ENCODE measurements at regions not wholly inside any gene's neighbourhood (a gene's known extent, or its start where the extent isn't known, plus 50 kb on each side); places are given as distances from the start of the nearest gene placed in this dataset.

DNA sequence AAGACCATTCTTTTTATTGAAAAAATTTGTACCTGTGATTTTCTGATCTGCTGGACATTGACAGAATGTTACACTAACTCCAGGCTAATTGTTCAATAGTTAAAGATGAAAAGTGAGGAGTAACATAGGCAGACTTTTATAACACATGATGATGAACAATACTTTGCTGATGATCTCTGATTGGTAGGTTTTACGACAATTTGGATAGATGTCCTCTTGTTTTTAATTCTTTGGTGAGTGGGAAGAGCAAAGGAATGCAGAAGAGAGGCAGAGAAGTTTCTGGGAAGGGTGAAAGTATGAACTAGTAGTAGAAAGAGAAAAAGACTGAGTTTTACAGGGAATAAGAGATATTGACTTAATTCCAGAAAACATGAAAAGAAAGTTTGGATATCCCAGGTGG is 267.3 kb upstream of the HAND2 start:
- WGBS (ENCODE audit: extremely low coverage, insufficient read length, low lambda C conversion rate): no CpG with 5 or more reads among the region's 1 CpG
- no peaks in the 10 kb centered on the region for H3K79me1 ChIP-seq (ENCODE audit: insufficient read depth, low read depth, low read length, poor library complexity, severe bottlenecking)
- H3K14ac ChIP-seq (ENCODE audit: insufficient read depth, low read length): no peak overlapping the region
- no peak overlapping the region for H3K4me2 ChIP-seq (ENCODE audit: insufficient read depth, insufficient read length, low read length)
- no peak overlapping the region for H3T11ph ChIP-seq (ENCODE audit: low read length)
- H3K56ac ChIP-seq (ENCODE audit: insufficient read length, low read depth, low read length): no peak overlapping the region
- H3K4me1 Mint-ChIP-seq: peaks cover 13% of the 10 kb centered on the region in 2 experiments
- H3K23me2 ChIP-seq (ENCODE audit: insufficient read length, low read depth, low read length, poor library complexity, severe bottlenecking): no peaks in the 10 kb centered on the region
- no peak overlapping the region for H2BK20ac ChIP-seq (ENCODE audit: low read depth, low read length, poor library complexity, severe bottlenecking)
- no peak for DNase-seq
- no peak overlapping the region for H3K18ac ChIP-seq (ENCODE audit: insufficient read length, low read depth, low read length)
- H2BK120ac ChIP-seq (ENCODE audit: low read depth, low read length, poor library complexity, severe bottlenecking): no peak overlapping the region
- H3K27me3 ChIP-seq (ENCODE audit: insufficient read depth, low read length): no peaks in the 10 kb centered on the region
- no peaks in the 10 kb centered on the region; the same call in 1 of the 2 replicates for H3K4me1 ChIP-seq (ENCODE audit: insufficient read depth, low read length)
- H4K20me1 ChIP-seq (ENCODE audit: control insufficient read depth, insufficient read depth, insufficient read length): no peaks in the 10 kb centered on the region
- TF ChIP-seq, protein P1, sequence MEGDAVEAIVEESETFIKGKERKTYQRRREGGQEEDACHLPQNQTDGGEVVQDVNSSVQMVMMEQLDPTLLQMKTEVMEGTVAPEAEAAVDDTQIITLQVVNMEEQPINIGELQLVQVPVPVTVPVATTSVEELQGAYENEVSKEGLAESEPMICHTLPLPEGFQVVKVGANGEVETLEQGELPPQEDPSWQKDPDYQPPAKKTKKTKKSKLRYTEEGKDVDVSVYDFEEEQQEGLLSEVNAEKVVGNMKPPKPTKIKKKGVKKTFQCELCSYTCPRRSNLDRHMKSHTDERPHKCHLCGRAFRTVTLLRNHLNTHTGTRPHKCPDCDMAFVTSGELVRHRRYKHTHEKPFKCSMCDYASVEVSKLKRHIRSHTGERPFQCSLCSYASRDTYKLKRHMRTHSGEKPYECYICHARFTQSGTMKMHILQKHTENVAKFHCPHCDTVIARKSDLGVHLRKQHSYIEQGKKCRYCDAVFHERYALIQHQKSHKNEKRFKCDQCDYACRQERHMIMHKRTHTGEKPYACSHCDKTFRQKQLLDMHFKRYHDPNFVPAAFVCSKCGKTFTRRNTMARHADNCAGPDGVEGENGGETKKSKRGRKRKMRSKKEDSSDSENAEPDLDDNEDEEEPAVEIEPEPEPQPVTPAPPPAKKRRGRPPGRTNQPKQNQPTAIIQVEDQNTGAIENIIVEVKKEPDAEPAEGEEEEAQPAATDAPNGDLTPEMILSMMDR (conservative IDR thresholded peaks at IDR 0.05): no peak
- no peak overlapping the region for H3K4me3 Mint-ChIP-seq
- H3K27ac ChIP-seq (ENCODE audit: insufficient read length, low read depth, low read length): no peak overlapping the region
- H4K5ac ChIP-seq (ENCODE audit: insufficient read length, low read depth, low read length): no peak overlapping the region
- no peak overlapping the region for H2AK5ac ChIP-seq (ENCODE audit: insufficient read length, low read length)
- H2BK12ac ChIP-seq (ENCODE audit: insufficient read length, low read depth, low read length): no peak overlapping the region
- no peaks in the 10 kb centered on the region; a peak in 1 of 5 replicates for H3K9me3 Mint-ChIP-seq
- no peak overlapping the region for H3K4ac ChIP-seq (ENCODE audit: low read depth, low read length)
- no peak overlapping the region for H2BK5ac ChIP-seq (ENCODE audit: insufficient read length, low read length)
- H3K23ac ChIP-seq (ENCODE audit: insufficient read length, low read depth, low read length): no peak overlapping the region
- no peak overlapping the region for H2BK15ac ChIP-seq (ENCODE audit: low read depth, low read length)
- H3K27me3 Mint-ChIP-seq (ENCODE audit: low read depth): no peaks in the 10 kb centered on the region
- no peaks in the 10 kb centered on the region for H3K9me3 ChIP-seq (ENCODE audit: control insufficient read depth, low read depth, low read length)
- H3K36me3 Mint-ChIP-seq (ENCODE audit: insufficient read depth in 1 of 3, low read depth in 3 of 3): no peaks in the 10 kb centered on the region
- no peak overlapping the region for H3K9ac ChIP-seq (ENCODE audit: extremely low read depth, insufficient read length, low read length)
- H4K8ac ChIP-seq (replicated peaks; ENCODE audit: insufficient read length, low read depth, low read length): no peak overlapping the region
- no peaks in the 10 kb centered on the region for H3K79me2 ChIP-seq (ENCODE audit: insufficient read depth, low read length)
- H3K27ac Mint-ChIP-seq: no peak overlapping the region
- H2AFZ ChIP-seq (ENCODE audit: low read length): no peak overlapping the region
- no peak overlapping the region for H4K91ac ChIP-seq (ENCODE audit: insufficient read length, low read depth, low read length)
